Sigmoid colon (tissue), 6 donors: ENCODE measurements at regions not wholly inside any gene's neighbourhood (a gene's known extent, or its start where the extent isn't known, plus 50 kb on each side); places are given as distances from the start of the nearest gene placed in this dataset.

Source experiments
- DNase-seq: peaks from one replicate; pipeline ENCODE4 v3.0.0-alpha.2; 2019
- H3K27ac ChIP-seq, 4 donors: fragments of 200-600 bp; sonication (generic); one replicate each; pipeline ENCODE4 v1.5.1; 2016 to 2019; ENCODE audit warnings: mild to moderate bottlenecking in 1 of 4
- H3K27me3 ChIP-seq, 3 donors: fragments of 200-600 bp; sonication (generic); one replicate each; pipeline ENCODE4 v1.5.1; 2019; ENCODE audit warnings: mild to moderate bottlenecking in 1 of 3
- H3K36me3 ChIP-seq, 4 donors: fragments of 200-600 bp; sonication (generic); one replicate each; pipeline ENCODE4 v1.5.1; 2016 to 2019
- H3K4me1 ChIP-seq, 4 donors: fragments of 200-600 bp; sonication (generic); one replicate each; pipeline ENCODE4 v1.5.1; 2017 to 2019
- H3K4me3 ChIP-seq, 4 donors: fragments of 200-600 bp; sonication (generic); one replicate each; pipeline ENCODE4 v1.5.1; 2017 to 2019; ENCODE audit warnings: mild to moderate bottlenecking in 2 of 4, moderate library complexity in 1 of 4
- H3K9me3 ChIP-seq, 4 donors: fragments of 200-600 bp in 3 of 4; sonication (generic) in 3 of 4; one replicate each; pipeline versions ENCODE4 v1.5.1 to v1.6.1; 2013 to 2019
- CTCF ChIP-seq, 4 experiments: fragments of 450-650 bp in 3 of 4; fragments of 200-600 bp in 1 of 4; IDR thresholded peaks; one replicate each; pipeline ENCODE4 v1.5.1; 2016 to 2019; ENCODE audit warnings: antibody characterized with exemption in 4 of 4, mild to moderate bottlenecking in 3 of 4, moderate library complexity in 2 of 4
- EP300 ChIP-seq, 4 donors: sonication (generic); formaldehyde crosslinking; IDR thresholded peaks; one replicate each; pipeline ENCODE4 v1.6.1; 2017; ENCODE audit warnings: antibody characterized with exemption in 4 of 4
- POLR2A ChIP-seq, 2 donors: fragments of 450-650 bp; IDR thresholded peaks; one replicate each; pipeline ENCODE4 v1.6.1; 2016; ENCODE audit warnings: antibody characterized with exemption in 2 of 2, mild to moderate bottlenecking in 2 of 2, moderate library complexity in 2 of 2
- POLR2AphosphoS5 ChIP-seq, 4 donors: sonication (generic); formaldehyde crosslinking; IDR thresholded peaks; one replicate each; pipeline ENCODE4 v1.6.1; 2017; ENCODE audit warnings: antibody characterized with exemption in 4 of 4
- WGBS, 2 donors: extraction: QIAGEN DNeasy Blood & Tissue Kit; methylation state at CpG; one replicate each; pipeline ENCODE4 v1.1.7; 2013; 5-methylcytosine and 5-hydroxymethylcytosine counted together
- intact Hi-C: fragments of 100-400 bp; cut with DNase I; formaldehyde crosslinking; loops from one replicate; pipeline ENCODE4 v1.15.1; 2023
- donor health status: healthy with polysubstance abuse.
- donor health status: healthy.

GRCh38 chr9:120221844-120222243 is 358.1 kb downstream of the CDK5RAP2 start:
- Histone ChIP-seq H3K27me3 (no peaks in the 10 kb centered on the region), H3K4me3 (no peak overlapping the region), H3K27ac (no peak overlapping the region), H3K36me3 (no peaks in the 10 kb centered on the region), H3K4me1 (no peaks in the 10 kb centered on the region), H3K9me3 (no peaks in the 10 kb centered on the region)
- TF ChIP-seq POLR2A (IDR thresholded peaks at IDR 0.05) (no peak), POLR2AphosphoS5 (IDR thresholded peaks at IDR 0.05) (no peak), CTCF (IDR thresholded peaks at IDR 0.05) (no peak), EP300 (IDR thresholded peaks at IDR 0.05) (no peak)
- 39 to 47% methylated on average over 3 of the region's 3 CpGs for WGBS, 2 donors
- no peak for DNase-seq
- intact Hi-C loops: no loop called here

GRCh38 chr9:120214332-120214731 is 365.6 kb downstream of the CDK5RAP2 start:
- Histone ChIP-seq H3K36me3 (no peaks in the 10 kb centered on the region), H3K9me3 (no peaks in the 10 kb centered on the region), H3K4me3 (no peak overlapping the region), H3K4me1 (no peaks in the 10 kb centered on the region), H3K27ac (no peak overlapping the region), H3K27me3 (no peaks in the 10 kb centered on the region)
- intact Hi-C loops: no loop called here
- no peak for TF ChIP-seq CTCF (IDR thresholded peaks at IDR 0.05)
- TF ChIP-seq POLR2A (IDR thresholded peaks at IDR 0.05): no peak
- no peak for TF ChIP-seq POLR2AphosphoS5 (IDR thresholded peaks at IDR 0.05)
- TF ChIP-seq EP300 (IDR thresholded peaks at IDR 0.05): no peak
- WGBS, 2 donors: 74 to 77% methylated on average over 11 of the region's 11 CpGs
- DNase-seq: no peak

- no peak for TF ChIP-seq POLR2AphosphoS5 (IDR thresholded peaks at IDR 0.05)
- TF ChIP-seq EP300 (IDR thresholded peaks at IDR 0.05): no peak
- no peak for TF ChIP-seq POLR2A (IDR thresholded peaks at IDR 0.05)
- TF ChIP-seq CTCF (IDR thresholded peaks at IDR 0.05): no peak
- no peak for DNase-seq
- WGBS, 2 donors: 44 to 62% methylated on average over 5 of the region's 5 CpGs
- no peaks in the 10 kb centered on the region for H3K36me3 ChIP-seq
- intact Hi-C loops: no loop called here
- H3K4me3 ChIP-seq: no peak overlapping the region
- no peaks in the 10 kb centered on the region for H3K4me1 ChIP-seq
- H3K27ac ChIP-seq: no peak overlapping the region
- no peaks in the 10 kb centered on the region for H3K9me3 ChIP-seq
- H3K27me3 ChIP-seq: no peaks in the 10 kb centered on the region
Measured at GRCh38 chr9:120212853-120213200, 367.1 kb downstream of the CDK5RAP2 start.

DNA sequence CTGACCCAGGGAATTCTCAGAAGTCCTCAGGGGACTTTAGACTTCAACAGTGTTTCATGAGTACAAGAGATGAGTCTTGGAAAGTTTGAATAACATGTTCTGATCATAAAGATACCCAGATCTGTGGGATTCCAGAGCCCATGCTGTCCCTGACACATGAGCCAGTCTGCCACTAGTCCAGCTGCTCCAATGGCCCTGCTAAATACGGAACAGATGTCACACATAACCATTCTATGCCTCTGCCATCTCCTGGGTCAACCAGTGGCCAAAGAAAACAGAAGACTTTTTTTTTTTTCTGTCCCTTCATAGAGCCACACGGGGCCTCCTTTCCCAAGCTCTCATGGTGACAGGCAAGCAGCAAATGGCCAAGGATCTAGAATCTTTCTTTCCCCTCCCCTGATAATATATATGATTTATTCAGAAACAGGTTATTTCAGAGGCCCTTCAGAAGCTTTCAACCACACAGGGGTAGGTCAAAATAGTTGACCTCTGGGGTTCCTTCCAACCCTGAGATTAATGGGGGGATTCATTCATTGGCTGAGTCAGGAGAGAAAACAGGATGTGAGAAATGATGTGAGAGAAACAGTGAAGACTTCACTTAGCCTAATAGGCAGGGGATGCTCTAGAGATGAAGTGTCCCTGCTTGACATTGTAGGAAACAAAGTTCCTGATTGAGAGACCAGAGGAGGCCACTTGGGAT is 367.7 kb downstream of the CDK5RAP2 start:
- no peak for TF ChIP-seq CTCF (IDR thresholded peaks at IDR 0.05)
- no peak for TF ChIP-seq POLR2AphosphoS5 (IDR thresholded peaks at IDR 0.05)
- TF ChIP-seq POLR2A (IDR thresholded peaks at IDR 0.05): no peak
- no peak for TF ChIP-seq EP300 (IDR thresholded peaks at IDR 0.05)
- no peaks in the 10 kb centered on the region for H3K4me1 ChIP-seq
- H3K27ac ChIP-seq: no peak overlapping the region
- intact Hi-C loops: no loop called here
- no peak for DNase-seq
- no peak overlapping the region for H3K4me3 ChIP-seq
- no peaks in the 10 kb centered on the region for H3K36me3 ChIP-seq
- H3K27me3 ChIP-seq: no peaks in the 10 kb centered on the region
- no peaks in the 10 kb centered on the region for H3K9me3 ChIP-seq
- 43 to 66% methylated on average over 2 of the region's 2 CpGs for whole genome bisulfite sequencing, 2 donors

GRCh38 chr9:120210274-120210673 is 369.7 kb downstream of the CDK5RAP2 start:
- H3K4me3 ChIP-seq: no peak overlapping the region
- H3K27ac ChIP-seq: no peak overlapping the region
- intact Hi-C loops: no loop called here
- no peak for TF ChIP-seq CTCF (IDR thresholded peaks at IDR 0.05)
- TF ChIP-seq EP300 (IDR thresholded peaks at IDR 0.05): no peak
- TF ChIP-seq POLR2AphosphoS5 (IDR thresholded peaks at IDR 0.05): no peak
- no peak for TF ChIP-seq POLR2A (IDR thresholded peaks at IDR 0.05)
- H3K27me3 ChIP-seq: no peaks in the 10 kb centered on the region
- no peak for DNase-seq
- no peaks in the 10 kb centered on the region for H3K9me3 ChIP-seq
- no peaks in the 10 kb centered on the region for H3K36me3 ChIP-seq
- 66 to 73% methylated on average over 4 of the region's 4 CpGs for WGBS, 2 donors
- no peaks in the 10 kb centered on the region for H3K4me1 ChIP-seq
